Dendritic cell treated with granulocyte-macrophage colony-stimulating factor and Interleukin-4, amounts not matched to agents 40 ng/mL and 50 ng/mL, for 4 days (primary cell): ENCODE measurements at regions not wholly inside any gene's neighbourhood (a gene's known extent, or its start where the extent isn't known, plus 50 kb on each side); places are given as distances from the start of the nearest gene placed in this dataset.

Experiments used
- H3K27ac Mint-ChIP-seq: one replicate; pipeline ENCODE4 v1.8.0; 2022; ENCODE audit warnings: mild to moderate bottlenecking, mixed read lengths
- H3K27me3 Mint-ChIP-seq: one replicate; pipeline ENCODE4 v1.8.0; 2022; ENCODE audit warnings: mild to moderate bottlenecking, mixed read lengths
- H3K36me3 Mint-ChIP-seq: one replicate; pipeline ENCODE4 v1.8.0; 2022; ENCODE audit warnings: low read depth, mixed read lengths
- H3K4me1 Mint-ChIP-seq: one replicate; pipeline ENCODE4 v1.8.0; 2022; ENCODE audit warnings: low read depth, mixed read lengths
- H3K4me3 Mint-ChIP-seq: one replicate; pipeline ENCODE4 v1.8.0; 2022; ENCODE audit warnings: mild to moderate bottlenecking, moderate library complexity, mixed read lengths
- H3K9me3 Mint-ChIP-seq: one replicate; pipeline ENCODE4 v1.8.0; 2022; ENCODE audit warnings: mixed read lengths
- intact Hi-C: fragments of 100-400 bp; cut with micrococcal nuclease; formaldehyde crosslinking; loops from one replicate; pipeline ENCODE4 v1.15.0; 2022

DNA sequence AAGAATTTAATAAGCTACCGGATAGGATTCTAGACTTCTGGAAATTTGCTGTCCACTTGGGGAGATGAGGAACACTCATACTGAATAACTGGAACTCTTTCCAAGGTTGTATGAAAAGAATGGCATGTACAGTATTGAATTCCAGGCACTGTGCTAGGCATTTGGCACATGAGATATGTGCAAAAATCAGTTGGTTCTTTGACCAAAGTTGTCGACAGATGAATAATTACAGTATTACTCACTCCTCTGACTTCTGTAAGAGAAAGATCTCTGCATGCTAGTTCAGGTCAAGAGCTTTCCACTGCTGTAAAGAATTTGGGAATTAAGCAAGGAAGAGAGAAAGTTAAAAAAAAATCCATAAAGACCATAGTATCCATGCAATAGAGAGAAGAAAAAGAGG lies 764.7 kb downstream of the BCL11B start:
- no peak overlapping the region for H3K4me3 Mint-ChIP-seq
- H3K27me3 Mint-ChIP-seq: peaks cover 2% of the 10 kb centered on the region
- intact Hi-C loops: no loop called here
- H3K36me3 Mint-ChIP-seq: no peaks in the 10 kb centered on the region
- H3K27ac Mint-ChIP-seq: no peak overlapping the region
- H3K4me1 Mint-ChIP-seq: no peaks in the 10 kb centered on the region
- H3K9me3 Mint-ChIP-seq: peaks cover 9% of the 10 kb centered on the region

DNA sequence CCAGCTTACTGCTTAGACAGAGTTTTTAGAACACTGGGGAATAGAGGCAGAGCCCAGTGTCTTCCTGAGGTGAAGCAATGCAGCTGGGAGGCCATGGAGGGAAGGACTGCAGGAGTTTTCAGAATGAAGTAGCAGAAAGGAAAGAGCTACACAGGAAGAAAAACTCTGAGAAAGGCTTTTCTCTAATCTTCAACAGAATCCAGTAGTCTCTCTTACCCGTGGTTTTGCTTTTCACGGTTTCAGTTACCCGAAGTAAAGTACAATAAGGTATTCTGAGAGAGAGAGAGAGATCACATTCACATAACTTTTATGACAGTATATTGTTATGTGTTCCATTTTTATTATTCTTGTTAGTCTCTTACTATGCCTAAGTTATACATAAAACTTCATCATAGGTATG lies 761.6 kb downstream of the BCL11B start:
- intact Hi-C loops: no loop called here
- no peaks in the 10 kb centered on the region for H3K36me3 Mint-ChIP-seq
- H3K9me3 Mint-ChIP-seq: no peaks in the 10 kb centered on the region
- no peaks in the 10 kb centered on the region for H3K4me1 Mint-ChIP-seq
- no peak overlapping the region for H3K27ac Mint-ChIP-seq
- no peaks in the 10 kb centered on the region for H3K27me3 Mint-ChIP-seq
- H3K4me3 Mint-ChIP-seq: no peak overlapping the region

DNA sequence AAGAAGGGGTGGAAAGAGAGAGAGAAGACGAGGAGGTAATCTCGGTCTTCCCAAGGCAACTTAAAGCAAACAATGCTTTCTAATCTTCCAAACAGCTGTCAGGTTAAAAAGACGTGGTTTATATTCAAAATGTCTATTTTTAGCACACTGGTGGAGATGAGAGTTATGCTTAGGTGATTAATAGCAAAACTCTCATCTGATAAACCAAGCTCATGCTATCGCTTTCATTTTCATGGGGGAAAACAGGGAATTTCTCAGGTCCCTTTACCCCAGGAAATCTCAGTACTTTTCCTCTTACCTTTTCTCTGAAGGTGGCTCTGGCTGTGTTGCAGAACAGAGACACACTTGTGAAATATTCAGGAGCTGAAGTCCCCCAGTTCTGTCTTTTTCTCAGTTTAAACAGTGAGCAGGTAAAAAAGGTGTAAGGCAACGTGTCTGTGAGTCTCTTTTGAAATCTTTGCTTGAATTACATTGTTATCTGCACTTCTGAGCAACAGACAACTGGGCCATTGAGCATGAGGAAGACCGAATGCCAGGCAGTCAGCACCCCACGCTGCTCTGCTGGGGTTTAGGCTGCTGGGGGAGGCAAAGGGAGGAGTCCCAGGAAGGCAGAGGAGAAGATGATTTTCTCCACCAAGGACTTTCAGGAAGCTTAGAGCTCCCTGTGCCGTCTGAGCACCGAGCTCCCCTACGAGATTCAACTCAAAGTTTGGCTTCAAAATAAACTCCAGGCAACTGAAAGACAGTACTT lies 759.3 kb downstream of the BCL11B start:
- Mint-ChIP-seq H3K9me3 (no peaks in the 10 kb centered on the region), H3K27me3 (no peaks in the 10 kb centered on the region), H3K36me3 (no peaks in the 10 kb centered on the region), H3K4me1 (no peaks in the 10 kb centered on the region), H3K4me3 (no peak overlapping the region), H3K27ac (no peak overlapping the region)
- intact Hi-C loops: no loop called here

GRCh38 chr14:98513558-98513957 lies 758.4 kb downstream of the BCL11B start:
- Mint-ChIP-seq H3K9me3 (no peaks in the 10 kb centered on the region), H3K4me1 (no peaks in the 10 kb centered on the region), H3K4me3 (no peak overlapping the region), H3K36me3 (no peaks in the 10 kb centered on the region), H3K27ac (no peak overlapping the region), H3K27me3 (no peaks in the 10 kb centered on the region)
- intact Hi-C loops: no loop called here

- Mint-ChIP-seq H3K27ac (no peak overlapping the region), H3K4me3 (no peak overlapping the region), H3K9me3 (no peaks in the 10 kb centered on the region), H3K36me3 (no peaks in the 10 kb centered on the region), H3K27me3 (no peaks in the 10 kb centered on the region), H3K4me1 (no peaks in the 10 kb centered on the region)
- intact Hi-C loops: no loop called here
Observed at GRCh38 chr14:98514016-98514415, 758.0 kb downstream of the BCL11B start.

GRCh38 chr14:98536256-98536655 lies 735.7 kb downstream of the BCL11B start:
- H3K9me3 Mint-ChIP-seq: peaks cover 9% of the 10 kb centered on the region
- H3K4me1 Mint-ChIP-seq: no peaks in the 10 kb centered on the region
- H3K27ac Mint-ChIP-seq: no peak overlapping the region
- H3K36me3 Mint-ChIP-seq: no peaks in the 10 kb centered on the region
- no peaks in the 10 kb centered on the region for H3K27me3 Mint-ChIP-seq
- H3K4me3 Mint-ChIP-seq: no peak overlapping the region
- intact Hi-C loops: no loop called here

- Mint-ChIP-seq H3K27ac (no peak overlapping the region), H3K27me3 (no peaks in the 10 kb centered on the region), H3K9me3 (no peaks in the 10 kb centered on the region), H3K36me3 (no peaks in the 10 kb centered on the region), H3K4me3 (no peak overlapping the region), H3K4me1 (peaks cover 19% of the 10 kb centered on the region)
- intact Hi-C loops: no loop called here
Observed at GRCh38 chr14:98542316-98542715, 729.7 kb downstream of the BCL11B start.

DNA sequence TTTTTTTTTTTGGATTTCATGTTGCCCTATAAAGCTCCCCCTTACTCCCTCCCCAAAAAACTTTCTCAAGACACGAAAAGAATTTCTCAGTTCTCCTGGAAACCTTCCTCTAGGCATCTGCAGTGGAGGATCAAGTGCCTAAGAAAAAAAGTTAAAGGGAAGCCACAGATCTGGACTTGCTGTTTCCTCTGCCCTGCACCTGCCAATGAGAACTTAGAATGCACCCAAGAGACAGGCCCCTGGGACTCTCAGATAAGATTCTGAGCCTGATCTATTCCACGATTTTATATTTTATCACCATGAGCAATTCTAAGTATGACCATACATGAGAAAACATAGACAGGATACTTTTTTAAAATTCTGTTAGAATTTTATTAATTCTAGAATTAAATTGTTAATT lies 728.9 kb downstream of the BCL11B start:
- intact Hi-C loops: no loop called here
- peaks cover 19% of the 10 kb centered on the region for H3K4me1 Mint-ChIP-seq

DNA sequence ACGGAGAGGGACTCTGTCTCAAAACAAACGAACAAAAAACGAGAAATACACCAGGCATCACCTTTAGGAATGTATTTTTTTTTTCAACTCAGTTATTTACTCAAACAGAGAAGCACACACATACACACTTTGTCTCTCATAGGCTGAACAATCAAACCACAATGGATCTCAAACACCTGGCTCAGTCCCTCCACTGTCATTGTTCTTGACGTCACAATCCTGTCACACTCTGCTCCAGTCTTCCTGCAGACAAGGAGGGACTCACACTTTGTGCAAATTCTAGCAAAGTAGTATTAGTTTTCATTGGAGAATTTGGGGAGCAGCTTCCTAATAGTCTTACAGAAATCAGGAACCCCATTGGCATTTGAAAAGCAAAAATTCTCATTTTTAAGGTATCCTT lies 727.8 kb downstream of the BCL11B start:
- intact Hi-C loops: no loop called here
- no peaks in the 10 kb centered on the region for H3K36me3 Mint-ChIP-seq
- no peaks in the 10 kb centered on the region for H3K27me3 Mint-ChIP-seq
- H3K4me1 Mint-ChIP-seq: peaks cover 19% of the 10 kb centered on the region
- H3K4me3 Mint-ChIP-seq: no peak overlapping the region
- no peak overlapping the region for H3K27ac Mint-ChIP-seq
- no peaks in the 10 kb centered on the region for H3K9me3 Mint-ChIP-seq

More for the DNA sequence above, 728.9 kb downstream of the BCL11B start:
- H3K27me3 Mint-ChIP-seq: no peaks in the 10 kb centered on the region
- no peaks in the 10 kb centered on the region for H3K36me3 Mint-ChIP-seq
- H3K4me3 Mint-ChIP-seq: no peak overlapping the region
- H3K27ac Mint-ChIP-seq: no peak overlapping the region
- H3K9me3 Mint-ChIP-seq: no peaks in the 10 kb centered on the region

DNA sequence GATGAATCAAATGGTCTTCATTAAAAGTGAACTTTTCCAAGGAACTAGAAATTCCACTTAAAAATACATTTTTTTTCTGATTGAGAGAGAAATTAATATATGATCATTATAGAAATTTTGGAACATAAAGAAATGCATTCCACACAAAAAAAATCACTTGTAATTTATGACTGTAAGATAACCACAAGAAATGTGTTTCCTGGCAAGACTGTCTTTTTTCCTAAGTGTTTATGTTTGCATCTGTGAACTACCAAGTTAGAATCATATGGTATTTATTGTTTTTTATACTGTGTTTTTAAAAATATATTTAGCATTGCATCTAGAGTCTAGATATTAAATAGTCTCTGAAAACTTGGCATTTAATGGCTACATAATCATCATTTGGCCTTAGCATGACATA lies 726.8 kb downstream of the BCL11B start:
- peaks cover 6% of the 10 kb centered on the region for H3K9me3 Mint-ChIP-seq
- H3K4me1 Mint-ChIP-seq: peaks cover 19% of the 10 kb centered on the region
- no peaks in the 10 kb centered on the region for H3K36me3 Mint-ChIP-seq
- H3K27me3 Mint-ChIP-seq: no peaks in the 10 kb centered on the region
- no peak overlapping the region for H3K27ac Mint-ChIP-seq
- no peak overlapping the region for H3K4me3 Mint-ChIP-seq
- intact Hi-C loops: no loop called here

GRCh38 chr14:98548071-98548686 lies 723.8 kb downstream of the BCL11B start:
- no peak overlapping the region for H3K4me3 Mint-ChIP-seq
- H3K27me3 Mint-ChIP-seq: no peaks in the 10 kb centered on the region
- H3K36me3 Mint-ChIP-seq: no peaks in the 10 kb centered on the region
- peaks cover 25% of the 10 kb centered on the region for H3K9me3 Mint-ChIP-seq
- H3K27ac Mint-ChIP-seq: no peak overlapping the region
- intact Hi-C loops: no loop called here
- H3K4me1 Mint-ChIP-seq: peaks cover under 1% of the 10 kb centered on the region

DNA sequence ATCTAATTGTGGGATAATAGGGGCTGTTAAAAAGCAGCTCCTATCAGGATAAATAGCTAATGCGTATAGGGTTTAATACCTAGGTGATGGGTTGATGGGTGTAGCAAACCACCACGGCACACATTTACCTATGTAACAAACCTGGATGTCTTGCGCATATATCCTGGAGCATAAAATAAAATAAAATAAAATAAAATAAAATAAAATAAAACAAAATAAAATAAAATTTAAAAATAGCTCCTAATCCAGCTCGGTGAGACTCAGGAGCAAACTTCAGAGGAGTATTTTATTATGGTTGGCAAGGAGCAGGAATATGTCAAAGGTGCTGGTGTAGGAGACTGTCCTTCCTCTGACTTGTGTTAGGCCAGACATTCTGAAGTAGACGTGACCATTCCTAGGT lies 721.0 kb downstream of the BCL11B start:
- Mint-ChIP-seq H3K36me3 (no peaks in the 10 kb centered on the region), H3K27me3 (no peaks in the 10 kb centered on the region), H3K4me1 (no peaks in the 10 kb centered on the region), H3K9me3 (peaks cover 30% of the 10 kb centered on the region), H3K27ac (no peak overlapping the region), H3K4me3 (no peak overlapping the region)
- intact Hi-C loops: no loop called here

- Mint-ChIP-seq H3K9me3 (peaks cover 21% of the 10 kb centered on the region), H3K27ac (no peak overlapping the region), H3K4me3 (no peak overlapping the region), H3K4me1 (no peaks in the 10 kb centered on the region), H3K36me3 (no peaks in the 10 kb centered on the region), H3K27me3 (no peaks in the 10 kb centered on the region)
- intact Hi-C loops: no loop called here
Observed at GRCh38 chr14:98555440-98555839, 716.6 kb downstream of the BCL11B start.

DNA sequence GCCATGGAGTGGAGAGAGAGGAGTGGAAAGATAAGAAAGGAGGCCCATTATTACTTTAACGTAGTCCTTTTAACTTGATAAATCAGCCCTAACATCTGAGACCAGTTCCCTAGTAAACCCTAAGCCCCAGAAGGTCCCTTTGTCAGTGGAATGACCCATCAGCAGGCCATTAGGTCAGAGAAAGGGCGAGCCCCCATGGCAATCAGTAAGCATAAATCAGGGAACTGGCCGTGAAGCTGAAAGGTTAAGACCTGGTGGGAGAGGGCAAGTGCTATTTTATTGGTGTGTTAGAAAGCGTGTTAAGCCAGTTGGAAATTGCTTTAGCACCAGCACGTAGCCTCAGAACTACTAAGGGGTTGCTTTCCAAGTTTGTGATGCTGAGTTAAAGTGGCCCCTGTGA lies 708.0 kb downstream of the BCL11B start:
- Mint-ChIP-seq H3K27ac (no peak overlapping the region), H3K36me3 (no peaks in the 10 kb centered on the region), H3K27me3 (no peaks in the 10 kb centered on the region), H3K4me1 (no peaks in the 10 kb centered on the region), H3K4me3 (no peak overlapping the region), H3K9me3 (no peaks in the 10 kb centered on the region)
- intact Hi-C loops: no loop called here

GRCh38 chr14:98564541-98564940 lies 707.5 kb downstream of the BCL11B start:
- Mint-ChIP-seq H3K4me3 (no peak overlapping the region), H3K4me1 (no peaks in the 10 kb centered on the region), H3K27me3 (no peaks in the 10 kb centered on the region), H3K36me3 (no peaks in the 10 kb centered on the region), H3K9me3 (no peaks in the 10 kb centered on the region), H3K27ac (no peak overlapping the region)
- intact Hi-C loops: no loop called here
